ENCODE measurements at regions not wholly inside any gene's neighbourhood (a gene's known extent, or its start where the extent isn't known, plus 50 kb on each side); places are given as distances from the start of the nearest gene placed in this dataset.
"Not testable (repeated sequence)": the region's sequence is repeated elsewhere in the genome, so short reads cannot be mapped to it uniquely, and the experiment has no call there.

DNA sequence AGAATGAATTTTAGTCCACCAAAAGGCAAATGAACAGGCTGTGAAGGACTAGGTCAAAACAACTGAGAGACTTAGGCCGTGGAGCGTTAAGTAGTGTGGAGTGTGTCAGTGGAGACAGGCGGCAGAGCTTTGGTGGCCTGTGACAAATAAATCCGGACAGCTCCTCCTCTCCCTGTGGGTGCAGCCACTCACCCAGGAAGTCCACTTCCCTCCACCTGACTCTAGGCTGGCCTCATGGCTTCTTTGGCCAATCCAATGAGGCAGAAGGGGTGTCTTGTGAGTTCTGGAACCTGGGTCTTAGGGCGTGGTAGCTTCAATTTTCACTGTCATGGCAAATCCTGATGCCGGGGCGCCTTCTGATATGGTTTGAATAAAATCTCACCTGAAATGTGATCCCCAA is 180.9 kb upstream of the C14orf180 start:
- DNase-seq (ENCODE audit: low read depth in 2 of 2): no peak

DNA sequence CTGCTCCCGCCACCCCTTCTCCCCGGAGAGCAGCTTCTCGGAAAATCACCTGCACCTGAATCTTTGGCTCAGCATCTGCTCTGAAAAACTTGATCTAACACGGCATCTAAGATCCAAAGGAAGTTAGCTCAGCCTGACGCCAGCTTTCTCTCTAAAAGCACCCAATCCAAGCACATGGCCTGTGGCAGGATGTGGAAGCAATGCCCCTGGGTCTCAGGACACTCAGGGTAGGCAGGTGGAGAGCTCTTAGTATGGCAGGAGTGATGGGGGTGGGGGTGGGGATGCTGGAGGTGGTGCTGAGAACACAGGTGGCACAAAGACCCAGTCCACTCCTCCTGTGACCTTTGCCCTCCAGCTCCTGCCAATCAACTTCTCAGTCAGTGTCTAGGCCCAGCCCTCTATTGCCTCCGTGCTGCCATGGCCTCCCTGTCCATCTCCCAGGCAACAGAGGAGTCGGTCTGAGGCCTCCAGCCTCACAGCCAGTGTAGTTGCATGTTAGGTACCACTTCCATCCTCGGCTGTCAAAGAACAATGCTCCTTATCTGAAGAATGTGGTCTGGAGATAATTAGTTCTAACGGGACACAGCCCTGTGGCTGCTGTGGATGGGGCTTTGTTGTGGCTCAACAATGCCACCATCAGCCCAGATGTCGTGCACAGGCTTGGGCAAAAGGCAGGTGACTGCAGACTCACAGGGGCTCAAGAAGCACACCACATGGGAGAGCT is 180.0 kb upstream of the C14orf180 start:
- DNase-seq (ENCODE audit: low read depth in 2 of 2): no peak

DNA sequence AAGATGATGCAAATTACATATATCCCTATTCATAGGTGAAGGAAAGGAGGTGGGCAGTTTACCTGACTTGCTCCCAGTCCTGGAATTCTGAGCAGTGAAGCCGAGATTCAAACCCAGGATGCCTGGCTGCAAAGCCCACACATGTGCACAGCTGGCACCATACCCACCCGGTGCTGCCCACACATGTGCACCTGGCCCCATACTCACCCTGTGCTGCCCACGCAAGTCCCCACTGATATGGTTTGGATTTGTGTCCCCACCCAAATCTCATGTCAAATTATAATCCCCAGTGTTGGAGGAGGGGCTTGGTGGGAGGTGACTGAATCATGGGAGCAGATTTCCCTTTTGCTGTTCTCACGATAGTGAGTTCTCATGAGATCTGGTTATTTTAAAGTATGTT is 179.2 kb upstream of the C14orf180 start:
- no peak for DNase-seq (ENCODE audit: low read depth in 2 of 2)

DNA sequence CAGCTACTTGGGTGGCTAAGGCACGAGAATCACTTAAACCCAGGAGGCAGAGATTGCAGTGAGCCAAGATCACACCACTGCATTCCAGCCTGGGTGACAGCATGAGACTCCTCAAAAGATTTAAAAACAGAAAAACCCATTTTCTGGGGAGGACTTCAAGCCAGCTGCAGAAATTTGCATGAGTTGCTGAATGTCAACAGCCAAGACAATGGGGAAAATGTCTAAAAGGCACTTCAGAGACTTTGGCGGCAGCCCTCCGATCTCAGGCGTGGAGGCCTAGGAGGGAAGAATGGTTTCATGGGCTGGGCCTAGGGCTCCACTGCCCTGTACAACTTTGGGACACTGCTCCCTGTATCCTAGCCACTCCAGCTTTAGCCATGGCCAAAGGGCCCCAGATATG is 177.8 kb upstream of the C14orf180 start:
- DNase-seq (ENCODE audit: low read depth in 2 of 2): no peak

DNA sequence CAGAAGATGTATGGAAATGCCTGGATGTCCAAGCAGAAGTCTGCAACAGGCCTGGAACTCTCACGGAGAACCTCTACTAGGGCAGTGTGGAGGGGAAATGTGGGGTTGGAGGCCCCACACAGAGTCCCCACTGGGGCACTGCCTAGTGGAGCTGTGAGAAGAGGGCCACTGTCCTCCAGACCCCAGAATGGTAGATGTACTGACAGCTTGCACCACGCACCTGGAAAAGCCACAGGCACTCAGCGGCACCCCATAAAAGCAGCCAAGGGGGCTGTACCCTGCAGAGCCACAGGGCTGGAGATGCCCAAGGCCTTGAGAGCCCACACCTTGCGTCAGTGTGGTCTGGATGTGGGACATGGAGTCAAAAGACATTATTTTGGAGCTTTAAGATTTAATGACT is 177.3 kb upstream of the C14orf180 start:
- DNase-seq (ENCODE audit: low read depth in 2 of 2): not testable (repeated sequence)

DNA sequence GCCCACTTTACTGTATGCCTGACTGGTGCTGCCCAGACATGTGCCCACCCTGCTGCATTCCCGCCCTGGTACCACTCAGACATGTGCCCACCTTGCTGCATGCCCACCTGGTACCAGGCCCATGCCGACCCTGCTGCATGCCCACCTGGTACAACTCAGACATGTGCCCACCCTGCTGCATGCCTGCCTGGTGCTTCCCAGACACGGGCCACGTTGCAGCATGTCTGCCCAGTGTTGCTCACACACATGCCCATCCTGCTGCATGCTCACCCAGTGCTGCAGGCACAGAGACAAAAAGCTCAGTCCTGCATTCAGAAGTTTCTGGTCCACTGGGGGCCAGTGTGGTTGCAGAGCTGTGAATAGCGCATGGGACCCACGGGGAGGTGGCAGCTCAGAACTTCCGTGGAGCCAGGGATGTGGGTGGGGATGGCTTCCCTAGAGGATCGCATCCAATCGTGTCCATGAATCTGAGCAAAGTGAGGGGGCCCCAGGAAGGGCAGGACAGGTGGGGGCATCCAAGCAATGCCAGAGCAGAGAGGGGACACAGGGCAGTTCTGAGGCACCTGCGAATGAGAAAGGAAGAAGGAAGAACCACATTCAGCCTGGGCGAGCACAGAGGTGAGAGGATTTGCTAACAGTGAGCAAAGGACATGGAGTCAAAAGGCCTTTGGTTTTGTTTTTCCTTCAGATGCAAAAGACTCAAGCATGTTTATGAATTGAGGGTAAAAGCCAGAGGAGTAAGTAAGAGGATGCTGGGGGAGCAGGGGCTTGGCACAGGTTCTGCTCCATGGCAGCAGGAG is 175.9 kb upstream of the C14orf180 start:
- DNase-seq (ENCODE audit: low read depth in 2 of 2): no peak

DNA sequence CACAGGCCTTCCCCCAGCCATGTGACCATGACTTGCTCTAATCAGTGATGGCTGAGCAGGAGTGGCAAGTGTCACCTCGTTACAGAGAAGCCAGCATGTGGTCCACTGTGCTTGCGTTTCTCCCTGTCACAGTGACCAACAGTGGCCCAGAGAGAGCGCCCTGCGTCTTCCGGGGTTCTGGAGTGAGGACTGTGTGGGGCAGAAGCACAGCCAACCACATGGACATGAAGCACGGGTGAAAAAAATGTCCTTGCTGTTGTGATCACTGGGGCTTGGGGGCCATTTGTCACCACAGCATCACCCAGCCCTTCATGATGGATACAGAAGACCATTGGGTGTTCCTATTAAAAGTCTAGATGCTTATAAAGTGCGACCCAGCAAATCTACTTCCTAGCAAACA is 174.6 kb upstream of the C14orf180 start:
- no peak for DNase-seq (ENCODE audit: low read depth in 2 of 2)

DNA sequence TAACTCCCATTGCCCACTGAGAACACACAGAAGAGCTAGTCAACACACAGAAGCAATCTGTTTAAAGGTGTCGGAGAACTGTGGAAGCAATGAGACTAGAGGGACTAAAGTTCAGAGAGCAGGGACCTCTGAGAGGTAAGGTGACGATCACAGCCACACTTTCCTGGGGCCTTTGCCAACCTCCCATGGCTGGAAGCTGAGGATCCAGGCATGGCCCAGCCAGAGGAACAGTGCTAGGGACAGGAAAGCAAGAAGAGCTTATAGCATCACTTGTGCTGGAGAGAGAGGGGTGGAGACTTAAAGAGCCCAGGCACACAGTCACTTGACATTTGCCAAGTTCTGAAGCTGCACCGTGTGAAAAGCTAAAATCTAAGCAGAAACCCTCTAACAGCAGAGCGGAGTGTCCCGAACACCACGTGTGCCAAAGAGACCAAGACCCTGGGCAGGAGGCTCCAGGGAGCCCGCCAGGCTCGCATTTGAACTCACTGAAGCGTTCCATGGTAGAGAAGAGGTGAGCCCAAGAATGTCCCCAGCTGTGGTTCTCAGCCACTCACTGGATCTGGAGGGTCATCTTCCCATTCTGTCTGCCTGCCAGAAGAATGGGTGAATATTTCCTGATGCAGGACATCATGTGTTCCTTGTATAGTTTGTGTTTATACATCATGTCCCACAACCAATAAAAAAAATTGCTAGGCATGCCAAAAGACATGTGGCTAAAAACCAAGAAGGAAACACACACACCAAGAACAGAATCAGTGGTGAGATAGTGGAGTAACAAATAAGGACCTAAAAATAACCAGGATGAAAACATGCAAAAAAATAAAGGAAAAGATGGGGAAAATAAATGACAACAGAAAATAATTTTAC is 174.0 kb upstream of the C14orf180 start:
- DNase-seq (ENCODE audit: low read depth in 2 of 2): no peak

DNA sequence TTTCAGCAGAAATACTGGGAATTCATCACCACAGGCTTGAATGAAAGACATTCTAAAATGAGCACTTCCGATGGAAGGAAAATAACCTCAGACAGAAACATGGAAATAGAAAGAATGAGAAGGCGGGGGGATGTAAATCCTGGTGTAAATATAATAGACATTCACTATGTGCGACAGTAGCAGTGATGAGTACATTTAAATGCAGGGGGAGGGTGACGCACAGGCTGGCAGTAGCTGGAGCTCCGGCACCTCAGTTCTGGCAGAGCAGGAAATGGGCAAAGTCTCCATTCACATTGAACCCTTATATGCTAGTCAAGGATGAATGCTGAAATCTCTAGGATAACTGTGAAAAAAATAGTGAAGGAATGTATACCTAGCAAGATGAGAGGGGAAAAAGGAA is 172.7 kb upstream of the C14orf180 start:
- DNase-seq (ENCODE audit: low read depth in 2 of 2): no peak

DNA sequence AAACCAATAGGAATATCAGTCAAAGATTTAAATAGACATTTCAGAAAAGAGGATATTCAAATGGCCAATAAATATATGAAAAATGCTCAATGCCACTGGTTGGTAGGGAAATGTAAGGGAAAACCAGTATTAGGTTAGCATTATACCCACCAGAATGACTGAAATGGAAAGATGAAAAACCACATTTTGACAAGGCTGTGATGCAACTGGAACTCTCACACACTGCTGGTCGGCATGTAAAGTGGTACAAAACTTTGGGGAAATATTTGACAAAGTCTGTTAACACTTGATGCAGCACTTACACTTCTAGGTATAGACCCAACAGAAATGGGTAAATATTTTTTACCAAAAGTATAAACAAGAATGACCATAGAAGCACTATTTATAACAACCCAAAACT is 163.2 kb upstream of the C14orf180 start:
- no peak for DNase-seq (ENCODE audit: low read depth in 2 of 2)

DNA sequence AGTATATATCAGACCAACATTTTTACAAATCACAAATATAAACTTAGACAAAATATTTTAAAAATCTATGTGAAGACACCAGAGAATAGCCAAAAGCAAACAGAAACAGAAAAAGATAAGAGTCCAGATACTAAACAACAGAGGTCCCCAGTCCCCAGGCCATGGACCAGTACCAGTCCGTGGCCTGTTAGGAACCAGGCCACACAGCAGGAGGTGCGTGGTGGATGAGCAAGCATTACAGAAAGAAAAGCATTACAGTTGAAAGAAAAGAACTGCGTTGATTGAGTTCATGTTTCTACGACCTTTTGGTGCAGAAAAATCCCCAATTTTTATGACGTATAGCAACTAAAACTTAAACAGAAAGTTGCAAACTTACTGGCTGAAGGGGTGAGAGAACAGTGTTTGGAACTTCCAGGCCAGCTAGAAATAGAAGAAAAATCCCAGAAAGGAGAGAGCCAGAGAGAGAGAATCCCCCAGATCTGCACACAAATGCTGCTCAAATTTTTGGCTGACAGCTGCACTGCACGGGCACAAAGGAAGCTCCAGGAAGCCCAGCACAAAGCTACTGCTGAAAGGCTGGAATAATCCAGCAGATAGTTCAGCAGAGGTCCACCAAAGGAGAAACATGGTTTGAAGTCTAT is 159.6 kb upstream of the C14orf180 start:
- no peak for DNase-seq (ENCODE audit: low read depth in 2 of 2)

DNA sequence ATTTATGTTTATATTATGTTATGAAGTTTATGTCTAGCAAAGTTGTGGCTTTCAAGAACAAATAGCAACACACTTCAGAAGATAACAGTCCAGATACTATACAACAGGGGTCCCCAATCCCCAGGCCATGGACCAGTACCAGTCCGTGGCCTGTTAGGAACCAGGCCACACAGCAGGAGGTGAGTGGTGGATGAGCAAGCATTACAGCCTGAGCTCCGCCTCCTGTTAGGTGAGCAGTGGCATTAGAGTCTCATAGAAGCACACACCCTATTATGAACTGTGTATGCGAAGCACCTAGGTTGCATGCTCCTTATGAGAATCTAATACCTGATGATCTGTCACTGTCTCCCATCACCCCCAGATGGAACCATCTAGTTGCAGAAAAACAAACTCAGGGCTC is 159.0 kb upstream of the C14orf180 start:
- DNase-seq (ENCODE audit: low read depth in 2 of 2): not testable (repeated sequence)

DNA sequence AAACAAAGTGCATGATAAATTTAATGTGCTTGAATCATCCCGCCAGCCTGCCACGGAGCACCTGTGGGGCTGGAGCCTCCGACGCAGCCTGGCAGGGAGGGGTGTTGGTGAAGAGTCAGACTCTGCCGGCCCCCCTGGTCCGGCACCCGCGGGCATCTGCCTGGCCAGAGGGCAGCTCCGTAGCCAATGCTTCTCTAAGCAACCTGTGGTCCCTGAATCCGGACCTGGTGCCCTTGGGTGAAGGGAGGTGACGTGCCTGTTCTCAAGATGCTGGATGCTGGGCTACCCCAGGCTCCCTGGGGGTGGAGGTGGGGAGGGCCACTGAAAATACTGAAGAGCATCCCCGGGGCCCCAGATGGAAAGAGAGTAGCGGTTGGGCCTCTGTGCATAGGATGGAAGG is 158.6 kb upstream of the C14orf180 start:
- no peak for DNase-seq (ENCODE audit: low read depth in 2 of 2)

DNA sequence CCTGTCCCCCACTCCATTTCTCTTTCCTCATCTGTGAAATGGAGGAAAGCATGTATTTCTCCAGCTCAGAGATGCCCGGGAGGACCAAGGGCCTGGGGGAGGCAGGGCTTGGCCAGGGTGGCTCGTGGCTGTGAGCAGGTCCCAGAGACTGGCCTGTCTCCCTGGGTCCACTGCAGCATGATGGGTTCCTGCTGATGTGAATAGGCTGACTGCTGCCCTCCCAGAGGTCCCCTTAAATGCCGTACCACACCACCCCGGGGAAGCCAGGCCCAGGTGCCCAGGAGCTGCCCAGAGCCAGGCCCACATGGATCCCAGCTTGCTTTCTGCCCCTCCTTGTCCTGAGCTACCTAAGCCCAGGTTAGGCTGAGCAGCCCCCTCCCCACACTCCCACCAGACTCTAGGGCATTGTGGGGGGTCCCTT is 158.2 kb upstream of the C14orf180 start:
- no peak for DNase-seq (ENCODE audit: low read depth in 2 of 2)

DNA sequence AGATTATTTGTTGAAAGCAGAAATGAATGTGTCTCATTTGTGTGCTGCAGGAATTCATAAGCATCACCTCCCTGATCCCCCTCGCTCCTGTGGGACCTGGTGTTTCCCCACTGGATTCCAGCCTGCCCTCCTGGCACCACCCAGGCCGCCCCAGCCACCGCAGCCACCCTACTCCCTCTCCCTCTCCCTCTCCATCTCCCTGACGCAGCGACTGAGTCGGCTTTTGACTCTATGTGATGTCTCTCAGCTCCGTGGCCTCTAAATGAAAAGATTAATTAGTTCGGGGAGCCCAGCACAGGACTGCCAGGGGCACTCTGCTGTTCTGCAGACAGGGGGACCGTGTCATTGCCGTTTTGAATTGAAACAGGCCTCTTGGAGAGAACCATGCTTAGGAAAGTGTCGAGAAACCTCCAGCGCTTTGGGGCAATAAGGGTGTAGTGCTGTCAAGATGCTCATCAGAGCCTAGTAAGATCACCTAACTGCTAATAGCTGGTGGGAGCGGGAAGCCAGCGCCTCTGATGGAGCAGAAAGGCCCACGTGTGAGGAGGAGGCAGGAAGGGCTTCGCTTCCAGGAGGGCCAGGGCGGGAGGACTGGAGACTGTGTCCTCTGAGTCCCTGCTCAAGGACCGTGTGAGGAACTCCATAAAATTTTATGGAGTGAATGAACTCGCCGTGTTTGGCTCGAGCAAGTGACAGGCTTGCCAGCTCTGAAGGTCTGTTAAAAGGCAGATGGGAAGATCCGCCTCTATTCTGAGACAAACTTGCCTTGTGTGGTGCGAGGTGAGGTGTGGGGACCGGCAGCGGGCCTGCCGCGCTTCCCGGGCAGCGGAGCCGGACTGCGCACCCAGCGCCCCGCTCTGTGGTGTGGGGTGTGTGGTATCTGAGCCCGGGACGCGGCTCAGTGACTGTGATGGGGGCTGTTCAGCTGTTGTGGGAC is 157.4 kb upstream of the C14orf180 start:
- DNase-seq (ENCODE audit: low read depth in 2 of 2): no peak

DNA sequence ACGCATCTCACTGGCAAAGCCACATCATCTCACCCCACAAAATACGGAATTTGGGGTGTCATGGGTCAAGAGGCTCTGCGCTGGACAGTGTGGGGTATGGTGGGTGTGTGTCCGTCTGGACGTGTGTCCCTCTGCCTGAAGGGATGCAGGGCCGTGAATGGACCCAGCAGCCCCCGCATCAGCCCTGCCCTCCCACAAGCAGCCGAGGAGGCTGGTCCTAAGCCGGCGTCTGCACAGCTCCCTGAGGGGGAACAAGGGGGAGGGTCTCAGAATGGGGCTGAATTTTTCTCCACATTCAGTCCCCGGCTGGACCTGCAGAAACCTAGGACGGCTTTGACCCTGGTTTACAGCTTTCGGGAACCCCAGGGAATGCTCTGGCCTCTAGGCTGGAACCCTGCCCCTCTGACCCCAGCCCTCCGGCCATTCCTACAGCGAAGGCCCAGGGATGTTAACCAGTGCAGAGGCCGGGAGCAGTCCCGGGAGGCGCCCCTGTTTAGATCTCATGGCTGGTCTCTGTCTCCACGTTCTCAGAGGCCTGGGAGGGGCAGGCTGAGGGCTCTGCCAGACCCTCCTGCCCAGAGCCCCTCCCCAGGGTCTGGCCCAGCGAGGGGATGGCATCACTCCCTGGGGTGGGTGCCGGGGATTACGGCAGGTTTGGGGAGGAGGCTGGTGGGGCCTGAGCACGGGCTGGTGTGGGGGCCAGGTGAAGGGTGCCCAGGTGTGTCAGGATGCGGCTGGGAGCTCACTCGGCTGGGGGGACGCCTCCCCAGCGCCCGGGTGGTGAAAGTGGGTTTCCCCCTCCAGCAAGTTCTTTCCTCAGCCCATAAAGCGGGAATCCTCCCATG is 156.5 kb upstream of the C14orf180 start:
- DNase-seq (ENCODE audit: low read depth in 2 of 2): no peak

DNA sequence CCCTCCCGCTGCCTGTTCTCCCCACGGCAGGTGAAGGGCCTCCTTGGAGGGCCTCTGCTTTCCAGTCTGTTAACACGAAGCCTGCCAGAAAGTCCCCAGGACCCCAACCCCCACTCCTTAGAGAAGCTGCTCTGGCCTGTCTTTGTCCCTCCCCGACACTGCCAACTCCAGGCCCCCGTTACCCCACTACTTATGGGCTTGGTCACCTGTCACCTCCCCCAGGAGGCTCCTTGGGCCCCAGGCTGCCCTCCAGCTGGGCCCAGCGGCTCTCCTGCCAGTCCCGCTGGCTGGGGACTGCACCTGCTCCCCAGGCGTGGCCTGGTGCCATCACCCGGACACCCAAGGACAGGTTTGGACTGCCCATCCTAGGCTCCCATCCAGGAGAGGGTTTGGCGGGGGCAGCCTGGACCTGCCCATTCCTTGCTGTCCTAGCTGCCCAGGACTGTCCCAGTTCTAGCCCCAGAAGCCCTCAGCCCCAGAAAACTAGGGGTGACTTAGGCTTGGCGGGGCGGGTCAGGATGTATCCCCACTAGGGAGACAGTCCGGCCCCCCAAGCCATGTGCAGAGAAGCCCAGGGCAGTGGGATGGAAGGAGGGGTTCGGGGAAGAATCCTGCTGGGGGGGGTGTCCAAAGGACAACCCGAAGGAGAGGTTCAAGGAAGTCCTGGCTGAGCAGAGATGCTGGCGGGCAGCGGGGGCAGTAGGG is 155.7 kb upstream of the C14orf180 start:
- DNase-seq (ENCODE audit: low read depth in 2 of 2): no peak

DNA sequence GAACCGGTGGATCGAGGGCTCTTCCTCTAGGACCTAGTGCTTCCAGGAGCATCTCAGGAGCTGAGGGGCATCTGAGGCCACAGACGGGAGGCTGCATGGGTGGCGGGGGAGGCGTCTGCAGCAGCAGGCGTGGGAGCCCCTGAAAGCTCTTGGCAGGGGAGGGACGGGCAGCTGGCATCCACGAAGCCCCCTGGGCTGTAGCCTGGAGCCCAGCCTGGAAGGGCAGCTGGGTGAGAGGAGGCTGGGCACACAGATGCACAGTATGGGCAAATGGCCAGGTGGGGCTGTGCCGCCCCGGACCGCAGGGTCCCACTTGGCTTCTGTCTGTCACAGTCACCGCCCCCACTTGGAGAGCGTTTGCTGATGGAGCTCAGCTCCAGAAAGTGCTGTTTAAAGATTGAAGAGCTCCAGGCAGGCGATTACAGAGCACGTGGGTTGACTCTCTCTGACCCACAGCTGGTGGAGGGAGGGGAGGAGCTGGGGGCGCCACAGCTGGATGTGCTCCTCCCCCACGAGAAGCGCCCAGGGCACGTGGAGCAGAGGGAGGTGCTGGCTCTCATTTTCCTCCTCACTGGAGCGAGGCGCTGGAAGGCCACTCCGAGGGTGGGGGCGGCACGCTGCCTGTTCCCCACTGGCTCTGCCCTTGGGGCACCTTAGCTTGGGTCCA is 155.0 kb upstream of the C14orf180 start:
- no peak for DNase-seq (ENCODE audit: low read depth in 2 of 2)

All from stimulated activated CD4-positive, alpha-beta T cell treated with anti-CD3 and anti-CD28 coated beads, Interleukin-4, amount 100 ng/mL, for 48 hours (primary cell).